GM19238 (cell line): ENCODE measurements at regions not wholly inside any gene's neighbourhood (a gene's known extent, or its start where the extent isn't known, plus 50 kb on each side); places are given as distances from the start of the nearest gene placed in this dataset.
"Not testable (repeated sequence)": the region's sequence is repeated elsewhere in the genome, so short reads cannot be mapped to it uniquely, and the experiment has no call there.

Experiments used
- DNase-seq: peaks from one replicate; pipeline ENCODE4 v3.0.0; 2011; ENCODE audit warnings: low spot score; ENCODE audit not compliant: insufficient read length

GRCh38 chr12:9372202-9372601, 164.0 kb upstream of the PZP start:
- DNase-seq, result no peak

- no peak for DNase-seq
Measured at GRCh38 chr12:9367828-9368227, 159.6 kb upstream of the PZP start.

GRCh38 chr12:9367201-9367600, 159.0 kb upstream of the PZP start:
- DNase-seq, result no peak

- no peak for DNase-seq
Measured at GRCh38 chr12:9365296-9365695, 157.1 kb upstream of the PZP start.

GRCh38 chr12:9364224-9365176, 156.3 kb upstream of the PZP start:
- DNase-seq, result peak; percentile 24

- DNase-seq, result no peak
Measured at GRCh38 chr12:9363145-9363544, 154.9 kb upstream of the PZP start.

GRCh38 chr12:9361879-9362326, 153.7 kb upstream of the PZP start:
- peak; percentile 22 for DNase-seq

GRCh38 chr12:9354009-9354754, 146.0 kb upstream of the PZP start:
- not testable (repeated sequence) for DNase-seq

GRCh38 chr12:9351136-9351535, 142.9 kb upstream of the PZP start:
- DNase-seq, result no peak

GRCh38 chr12:9349888-9350885, 142.0 kb upstream of the PZP start:
- DNase-seq, result no peak

GRCh38 chr12:9348906-9349518, 140.8 kb upstream of the PZP start:
- no peak for DNase-seq

GRCh38 chr12:9347328-9348127, 139.3 kb upstream of the PZP start:
- DNase-seq, result no peak

GRCh38 chr12:9346866-9347327, 138.7 kb upstream of the PZP start:
- no peak for DNase-seq

GRCh38 chr12:9345171-9345570, 137.0 kb upstream of the PZP start:
- no peak for DNase-seq

- no peak for DNase-seq
Measured at GRCh38 chr12:9344541-9344940, 136.3 kb upstream of the PZP start.

- no peak for DNase-seq
Measured at GRCh38 chr12:9343731-9344130, 135.5 kb upstream of the PZP start.

GRCh38 chr12:9342614-9343353, 134.6 kb upstream of the PZP start:
- no peak for DNase-seq

GRCh38 chr12:9341260-9341585, 133.0 kb upstream of the PZP start:
- DNase-seq, result no peak
